ENCODE measurements at regions not wholly inside any gene's neighbourhood (a gene's known extent, or its start where the extent isn't known, plus 50 kb on each side); places are given as distances from the start of the nearest gene placed in this dataset.
A peak's percentile ranks its signal among the peaks of the same experiment; 100 is the strongest.

DNA sequence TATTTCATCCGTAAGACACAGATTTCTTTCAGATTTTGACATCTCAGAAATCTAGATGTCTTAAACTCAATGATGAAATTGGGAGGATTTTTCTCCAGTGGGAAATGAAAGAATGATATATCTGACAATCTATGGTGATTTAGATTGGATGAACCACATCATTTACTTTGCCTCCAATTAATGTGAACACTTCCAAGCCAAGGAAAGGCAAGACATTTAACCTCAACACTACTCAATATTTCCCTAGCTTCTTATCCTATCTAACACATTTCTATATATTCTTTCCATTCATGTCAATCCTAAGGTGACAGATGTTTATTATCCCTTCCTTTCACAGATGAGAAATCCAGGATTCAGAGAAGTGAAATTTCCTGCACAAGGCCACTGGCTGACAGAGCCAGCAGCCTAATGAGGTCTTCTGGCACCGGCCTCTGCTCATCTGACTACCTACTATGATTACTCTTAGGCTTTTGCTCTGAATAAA lies 327.6 kb downstream of the IRS1 start:
- H3K4me1 ChIP-seq (ENCODE audit: low read depth): no peaks in the 10 kb centered on the region
- ATAC-seq (no peak), DNase-seq (no peak)
- no peak overlapping the region for H3K4me3 ChIP-seq
- no peaks in the 10 kb centered on the region for H3K36me3 ChIP-seq (ENCODE audit: low read depth)
- intact Hi-C loops (cut with DNase I, micrococcal nuclease): no loop called here
- no peaks in the 10 kb centered on the region for H3K9me3 ChIP-seq
- TF ChIP-seq, protein P1, sequence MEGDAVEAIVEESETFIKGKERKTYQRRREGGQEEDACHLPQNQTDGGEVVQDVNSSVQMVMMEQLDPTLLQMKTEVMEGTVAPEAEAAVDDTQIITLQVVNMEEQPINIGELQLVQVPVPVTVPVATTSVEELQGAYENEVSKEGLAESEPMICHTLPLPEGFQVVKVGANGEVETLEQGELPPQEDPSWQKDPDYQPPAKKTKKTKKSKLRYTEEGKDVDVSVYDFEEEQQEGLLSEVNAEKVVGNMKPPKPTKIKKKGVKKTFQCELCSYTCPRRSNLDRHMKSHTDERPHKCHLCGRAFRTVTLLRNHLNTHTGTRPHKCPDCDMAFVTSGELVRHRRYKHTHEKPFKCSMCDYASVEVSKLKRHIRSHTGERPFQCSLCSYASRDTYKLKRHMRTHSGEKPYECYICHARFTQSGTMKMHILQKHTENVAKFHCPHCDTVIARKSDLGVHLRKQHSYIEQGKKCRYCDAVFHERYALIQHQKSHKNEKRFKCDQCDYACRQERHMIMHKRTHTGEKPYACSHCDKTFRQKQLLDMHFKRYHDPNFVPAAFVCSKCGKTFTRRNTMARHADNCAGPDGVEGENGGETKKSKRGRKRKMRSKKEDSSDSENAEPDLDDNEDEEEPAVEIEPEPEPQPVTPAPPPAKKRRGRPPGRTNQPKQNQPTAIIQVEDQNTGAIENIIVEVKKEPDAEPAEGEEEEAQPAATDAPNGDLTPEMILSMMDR (IDR thresholded peaks at IDR 0.05): no peak

DNA sequence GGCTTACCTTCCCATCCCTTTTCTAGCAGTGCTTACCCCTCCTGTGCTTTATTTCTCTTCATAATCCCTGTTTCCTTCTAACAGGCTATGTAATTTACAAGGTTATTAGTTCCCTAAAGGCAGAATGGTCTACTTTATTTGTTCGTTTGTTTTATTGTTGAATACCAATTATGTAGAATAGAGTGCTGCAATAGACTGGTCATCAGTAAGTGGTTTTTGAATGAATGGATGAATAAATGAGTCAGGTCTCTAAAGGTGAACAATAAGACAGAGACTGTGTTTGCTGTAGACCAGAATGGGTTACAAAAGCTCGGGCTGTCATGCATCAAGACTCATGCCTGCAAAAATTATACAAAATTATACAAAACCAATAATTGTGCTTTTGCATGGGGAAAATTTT lies 332.0 kb downstream of the IRS1 start:
- Histone ChIP-seq H3K4me1 (ENCODE audit: low read depth) (no peaks in the 10 kb centered on the region), H3K9me3 (no peaks in the 10 kb centered on the region), H3K36me3 (ENCODE audit: low read depth) (no peaks in the 10 kb centered on the region), H3K4me3 (no peak overlapping the region)
- intact Hi-C loops (cut with DNase I, micrococcal nuclease): no loop called here
- DNase-seq (no peak), ATAC-seq (no peak)
- TF ChIP-seq, protein P1 (IDR thresholded peaks at IDR 0.05): no peak

DNA sequence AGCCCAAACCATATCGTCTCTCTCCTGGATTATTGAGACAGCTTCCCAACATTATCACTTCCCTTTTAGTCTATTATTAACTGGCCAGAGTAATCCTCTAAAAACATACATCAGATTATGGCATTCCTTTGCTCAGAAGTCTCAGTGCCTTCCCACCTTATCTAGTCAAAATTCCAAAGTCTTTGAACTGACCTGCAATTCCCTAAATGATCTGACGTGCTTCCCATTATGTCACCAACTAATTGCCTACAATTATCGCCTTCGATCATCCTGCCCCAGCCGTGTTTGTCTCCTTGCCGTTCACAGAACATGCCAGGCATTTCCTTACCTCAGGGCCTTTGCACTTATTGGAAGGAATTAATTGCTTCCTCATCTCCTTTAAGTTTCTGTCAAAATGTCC lies 332.4 kb downstream of the IRS1 start:
- H3K36me3 ChIP-seq (ENCODE audit: low read depth): no peaks in the 10 kb centered on the region
- TF ChIP-seq, protein P1 (IDR thresholded peaks at IDR 0.05): no peak
- no peak for ATAC-seq
- DNase-seq: no peak
- intact Hi-C loops (cut with DNase I, micrococcal nuclease): no loop called here
- no peaks in the 10 kb centered on the region for H3K9me3 ChIP-seq
- no peak overlapping the region for H3K4me3 ChIP-seq
- no peaks in the 10 kb centered on the region for H3K4me1 ChIP-seq (ENCODE audit: low read depth)

DNA sequence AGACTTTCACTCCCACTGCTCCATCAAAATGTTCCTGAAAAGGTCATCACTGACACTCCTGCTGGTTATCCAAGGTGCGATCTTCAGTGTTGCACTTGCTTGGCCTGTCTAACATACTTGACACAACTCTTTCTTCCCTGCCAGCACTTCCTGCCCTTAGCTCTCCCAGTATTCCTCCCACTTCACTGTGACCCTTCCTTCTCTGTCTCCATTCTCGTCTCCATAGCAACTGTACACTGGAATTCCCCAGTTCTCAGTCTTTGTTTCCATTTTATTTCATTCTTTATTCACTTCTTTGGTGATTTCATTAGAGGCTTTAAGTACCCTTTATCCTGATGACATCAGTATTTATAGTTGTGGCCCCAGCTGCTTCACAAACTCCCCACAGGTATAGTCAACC lies 333.0 kb downstream of the IRS1 start:
- intact Hi-C loops (cut with DNase I, micrococcal nuclease): no loop called here
- Histone ChIP-seq H3K9me3 (no peaks in the 10 kb centered on the region), H3K4me3 (no peak overlapping the region), H3K36me3 (ENCODE audit: low read depth) (no peaks in the 10 kb centered on the region), H3K4me1 (ENCODE audit: low read depth) (no peaks in the 10 kb centered on the region)
- DNase-seq (no peak), ATAC-seq (no peak)
- TF ChIP-seq, protein P1 (IDR thresholded peaks at IDR 0.05): no peak

DNA sequence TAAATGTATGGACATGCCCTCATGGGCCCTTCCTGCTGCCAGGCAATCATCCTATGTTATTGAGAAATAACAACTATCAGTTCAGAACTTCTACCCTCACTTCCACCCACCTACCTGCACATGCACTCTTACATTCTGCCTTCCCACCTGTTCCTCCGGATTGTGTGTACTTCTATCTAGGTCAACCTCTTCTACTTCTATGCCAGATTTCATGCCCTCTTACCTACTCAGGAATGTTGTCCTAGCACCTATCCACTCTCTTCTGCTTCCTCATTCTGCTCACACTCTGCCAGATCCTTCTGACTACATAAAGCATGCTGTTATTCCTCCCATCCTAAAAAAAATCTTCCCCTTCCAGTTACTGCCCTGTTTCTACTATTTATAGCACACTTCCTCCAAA lies 333.5 kb downstream of the IRS1 start:
- Histone ChIP-seq H3K9me3 (no peaks in the 10 kb centered on the region), H3K36me3 (ENCODE audit: low read depth) (no peaks in the 10 kb centered on the region), H3K4me3 (no peak overlapping the region), H3K4me1 (ENCODE audit: low read depth) (no peaks in the 10 kb centered on the region)
- intact Hi-C loops (cut with DNase I, micrococcal nuclease): no loop called here
- ATAC-seq (peak; percentile 20), DNase-seq (no peak)
- TF ChIP-seq, protein P1 (IDR thresholded peaks at IDR 0.05): no peak

DNA sequence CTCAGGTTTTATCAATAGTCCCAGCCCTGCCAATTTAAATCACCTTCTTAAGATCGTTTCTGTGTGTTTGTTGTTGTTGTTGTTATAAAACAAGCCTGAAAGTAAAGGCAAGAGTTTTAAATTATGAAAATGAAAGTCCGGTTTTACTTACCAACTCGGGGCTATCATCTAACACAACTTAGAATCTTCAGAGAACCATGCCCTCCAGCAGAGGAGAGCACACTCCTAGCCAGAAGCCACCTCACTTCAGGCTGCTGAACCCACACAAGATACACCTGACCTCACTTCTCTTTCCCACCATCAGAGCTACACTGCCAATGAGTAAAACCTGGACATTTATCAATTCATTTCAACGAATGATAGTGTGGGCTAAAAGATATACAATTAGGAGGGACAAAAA lies 335.2 kb downstream of the IRS1 start:
- intact Hi-C loops (cut with DNase I, micrococcal nuclease): no loop called here
- Histone ChIP-seq H3K9me3 (no peaks in the 10 kb centered on the region), H3K4me3 (no peak overlapping the region), H3K4me1 (ENCODE audit: low read depth) (no peaks in the 10 kb centered on the region), H3K36me3 (ENCODE audit: low read depth) (no peaks in the 10 kb centered on the region)
- TF ChIP-seq, protein P1 (IDR thresholded peaks at IDR 0.05): no peak
- DNase-seq: no peak
- ATAC-seq: no peak
